Adrenal gland (tissue), 5 donors: ENCODE measurements at regions not wholly inside any gene's neighbourhood (a gene's known extent, or its start where the extent isn't known, plus 50 kb on each side); places are given as distances from the start of the nearest gene placed in this dataset.

Experiments
- CTCF ChIP-seq, 6 experiments: fragments of 450-650 bp in 4 of 6; fragments of 200-600 bp in 2 of 6; sonication (generic) in 1 of 6; IDR thresholded peaks; 1 replicate in 5 of 6; 2 replicates in 1 of 6; pipeline versions ENCODE4 v1.5.1 to v1.8.0; 2016 to 2021; ENCODE audit warnings: antibody characterized with exemption in 6 of 6, mild to moderate bottlenecking in 2 of 6, moderate library complexity in 1 of 6
- POLR2A ChIP-seq, 2 donors: fragments of 450-650 bp; IDR thresholded peaks; one replicate each; pipeline ENCODE4 v1.6.1; 2017; ENCODE audit warnings: antibody characterized with exemption in 2 of 2, mild to moderate bottlenecking in 2 of 2, moderate library complexity in 1 of 2
- donor health status: DM: no; HTN: no; CAD: no.

DNA sequence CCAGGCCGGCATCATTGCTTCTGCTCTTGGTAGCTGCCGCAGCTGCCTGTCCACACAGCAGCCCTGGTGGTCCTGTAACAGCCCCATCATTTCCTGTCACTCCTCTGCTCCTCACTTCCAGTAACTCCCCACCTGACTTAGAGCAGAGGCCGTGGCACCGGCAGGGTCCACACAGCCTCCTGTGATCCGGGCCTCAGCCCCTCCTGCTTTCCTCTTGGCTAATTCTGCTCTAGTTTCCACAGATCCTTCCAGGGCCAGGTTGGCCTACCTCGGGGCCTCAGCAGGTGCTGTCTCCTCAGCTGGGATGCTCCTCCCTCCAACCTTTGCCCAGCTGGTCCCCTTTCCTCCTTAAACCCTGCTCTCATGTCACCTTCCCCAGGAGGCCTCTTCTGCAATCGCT is 80.2 kb downstream of the FZD10 start:
- TF ChIP-seq CTCF (IDR thresholded peaks at IDR 0.05) (no peak), POLR2A (IDR thresholded peaks at IDR 0.05) (no peak)
